Activated B cell treated with CpG ODN at 0.5 μM for 24 hours (primary cell): ENCODE measurements at regions not wholly inside any gene's neighbourhood (a gene's known extent, or its start where the extent isn't known, plus 50 kb on each side); places are given as distances from the start of the nearest gene placed in this dataset.

Experiments
- ATAC-seq: fragments of 200-7000 bp; cut with Tn5 transposase; one replicate; pipeline ENCODE4 v1.10.0; 2021; ENCODE audit warnings: low read depth, mild to moderate bottlenecking, moderate library complexity
- CTCF ChIA-PET: fragments of 350-600 bp; sonication (Branson Sonifier 250); formaldehyde crosslinking; loops from one replicate; lab custom pipeline; 2021; ENCODE audit warnings: antibody characterized with exemption; lab: Charles Lee
- POLR2A ChIA-PET: fragments of 350-600 bp; sonication (Branson Sonifier 250); formaldehyde crosslinking; loops from one replicate; lab custom pipeline; 2021; ENCODE audit warnings: antibody characterized with exemption; lab: Charles Lee
- DNase-seq: peaks from one replicate; pipeline ENCODE4 v3.0.0; 2022
- H3K27ac Mint-ChIP-seq: one replicate; pipeline ENCODE4 v1.8.0; 2020; ENCODE audit warnings: mixed read lengths
- H3K27me3 Mint-ChIP-seq: one replicate; pipeline ENCODE4 v1.8.0; 2021; ENCODE audit warnings: mixed read lengths
- H3K36me3 Mint-ChIP-seq: one replicate; pipeline ENCODE4 v1.8.0; 2021; ENCODE audit warnings: low read depth, mixed read lengths
- H3K4me1 Mint-ChIP-seq: one replicate; pipeline ENCODE4 v1.8.0; 2021; ENCODE audit warnings: mixed read lengths
- H3K4me3 Mint-ChIP-seq: one replicate; pipeline ENCODE4 v1.8.0; 2020; ENCODE audit warnings: mild to moderate bottlenecking, mixed read lengths
- H3K9me3 Mint-ChIP-seq: one replicate; pipeline ENCODE4 v1.8.0; 2020; ENCODE audit warnings: mixed read lengths
- intact Hi-C: fragments of 100-400 bp; cut with micrococcal nuclease; formaldehyde crosslinking; loops from one replicate; pipeline ENCODE4 v1.15.1; 2024
- TF ChIP-seq, protein P1 (sequence below): fragments of 200-600 bp; IDR thresholded peaks from one replicate; pipeline ENCODE4 v1.8.0; 2022; ENCODE audit warnings: antibody characterized with exemption, mild to moderate bottlenecking

DNA sequence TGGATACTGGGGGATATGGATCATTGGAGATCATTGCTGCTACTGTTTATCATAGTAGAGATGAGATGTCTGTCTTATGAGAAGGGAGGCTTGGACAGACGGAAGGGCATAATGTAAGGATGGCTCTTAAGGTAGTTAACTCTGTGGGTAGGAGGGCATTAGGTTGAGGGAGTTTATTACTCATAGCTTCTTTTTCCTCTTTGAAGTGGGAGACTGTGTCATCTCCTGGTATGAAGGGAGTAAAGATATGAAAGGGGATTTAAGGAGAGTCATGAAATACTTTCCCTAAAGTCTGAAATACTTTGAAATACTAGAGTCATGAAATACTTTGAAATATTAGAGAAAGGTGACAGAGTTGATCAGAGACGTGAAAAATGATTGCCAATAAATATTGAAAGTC lies 255.5 kb upstream of the PITX2 start:
- POLR2A ChIA-PET, result no interaction called here
- TF ChIP-seq, protein P1, sequence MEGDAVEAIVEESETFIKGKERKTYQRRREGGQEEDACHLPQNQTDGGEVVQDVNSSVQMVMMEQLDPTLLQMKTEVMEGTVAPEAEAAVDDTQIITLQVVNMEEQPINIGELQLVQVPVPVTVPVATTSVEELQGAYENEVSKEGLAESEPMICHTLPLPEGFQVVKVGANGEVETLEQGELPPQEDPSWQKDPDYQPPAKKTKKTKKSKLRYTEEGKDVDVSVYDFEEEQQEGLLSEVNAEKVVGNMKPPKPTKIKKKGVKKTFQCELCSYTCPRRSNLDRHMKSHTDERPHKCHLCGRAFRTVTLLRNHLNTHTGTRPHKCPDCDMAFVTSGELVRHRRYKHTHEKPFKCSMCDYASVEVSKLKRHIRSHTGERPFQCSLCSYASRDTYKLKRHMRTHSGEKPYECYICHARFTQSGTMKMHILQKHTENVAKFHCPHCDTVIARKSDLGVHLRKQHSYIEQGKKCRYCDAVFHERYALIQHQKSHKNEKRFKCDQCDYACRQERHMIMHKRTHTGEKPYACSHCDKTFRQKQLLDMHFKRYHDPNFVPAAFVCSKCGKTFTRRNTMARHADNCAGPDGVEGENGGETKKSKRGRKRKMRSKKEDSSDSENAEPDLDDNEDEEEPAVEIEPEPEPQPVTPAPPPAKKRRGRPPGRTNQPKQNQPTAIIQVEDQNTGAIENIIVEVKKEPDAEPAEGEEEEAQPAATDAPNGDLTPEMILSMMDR, result no peak
- Mint-ChIP-seq H3K4me1 (no peaks in the 10 kb centered on the region), H3K27ac (no peak overlapping the region), H3K9me3 (no peaks in the 10 kb centered on the region), H3K36me3 (no peaks in the 10 kb centered on the region), H3K27me3 (no peaks in the 10 kb centered on the region), H3K4me3 (no peak overlapping the region)
- ATAC-seq, result no peak
- no peak for DNase-seq
- CTCF ChIA-PET, result no interaction called here
- intact Hi-C loops, result no loop called here

DNA sequence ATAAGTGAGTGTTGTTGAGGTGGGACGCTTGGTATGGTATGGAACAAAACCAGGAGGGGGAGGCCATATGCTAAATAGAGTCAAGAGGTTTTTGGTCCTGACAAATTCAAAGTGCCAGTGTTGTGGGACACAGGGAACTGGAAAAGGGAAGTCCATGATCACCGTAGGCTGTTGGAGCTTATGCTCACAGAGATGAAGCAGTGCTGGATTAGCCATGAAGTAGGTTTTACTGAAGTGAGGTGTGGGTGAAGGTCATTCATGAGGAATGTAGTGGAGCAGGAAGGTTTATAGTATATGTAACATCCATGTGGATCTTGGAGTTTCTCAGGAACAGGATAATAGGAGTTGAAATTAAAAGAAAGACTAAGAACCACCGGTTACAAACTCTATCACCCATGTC lies 256.1 kb upstream of the PITX2 start:
- H3K9me3 Mint-ChIP-seq, result no peaks in the 10 kb centered on the region
- TF ChIP-seq, protein P1, result no peak
- ATAC-seq, result no peak
- H3K4me1 Mint-ChIP-seq, result no peaks in the 10 kb centered on the region
- H3K27me3 Mint-ChIP-seq, result no peaks in the 10 kb centered on the region
- ChIA-PET POLR2A (no interaction called here), CTCF (no interaction called here)
- H3K36me3 Mint-ChIP-seq, result no peaks in the 10 kb centered on the region
- H3K27ac Mint-ChIP-seq, result no peak overlapping the region
- intact Hi-C loops, result no loop called here
- H3K4me3 Mint-ChIP-seq, result no peak overlapping the region
- DNase-seq, result no peak

DNA sequence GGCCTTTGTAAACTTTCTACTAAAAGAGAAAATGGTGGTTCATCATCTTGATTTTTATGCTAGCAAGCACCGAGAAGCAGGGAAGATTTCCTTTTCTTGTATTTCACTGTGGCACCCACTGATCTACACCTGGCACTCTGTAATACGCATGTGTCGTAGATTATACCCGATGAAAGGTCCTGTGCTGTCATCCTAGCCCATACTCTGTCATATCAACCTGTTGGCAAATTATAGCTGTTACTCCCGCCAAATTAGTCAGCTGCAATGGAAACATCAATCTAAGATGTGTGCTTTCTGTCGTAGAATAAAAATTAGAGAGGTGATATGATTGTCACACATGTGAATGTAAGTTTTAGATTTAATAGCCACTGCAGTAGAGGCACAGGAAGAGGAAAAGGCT lies 263.4 kb upstream of the PITX2 start:
- intact Hi-C loops, result no loop called here
- POLR2A ChIA-PET, result no interaction called here
- DNase-seq (no peak), ATAC-seq (no peak)
- CTCF ChIA-PET, result no interaction called here
- Mint-ChIP-seq H3K27ac (no peak overlapping the region), H3K36me3 (no peaks in the 10 kb centered on the region), H3K9me3 (peaks cover 4% of the 10 kb centered on the region), H3K4me3 (no peak overlapping the region), H3K4me1 (no peaks in the 10 kb centered on the region), H3K27me3 (no peaks in the 10 kb centered on the region)
- TF ChIP-seq, protein P1, result no peak

DNA sequence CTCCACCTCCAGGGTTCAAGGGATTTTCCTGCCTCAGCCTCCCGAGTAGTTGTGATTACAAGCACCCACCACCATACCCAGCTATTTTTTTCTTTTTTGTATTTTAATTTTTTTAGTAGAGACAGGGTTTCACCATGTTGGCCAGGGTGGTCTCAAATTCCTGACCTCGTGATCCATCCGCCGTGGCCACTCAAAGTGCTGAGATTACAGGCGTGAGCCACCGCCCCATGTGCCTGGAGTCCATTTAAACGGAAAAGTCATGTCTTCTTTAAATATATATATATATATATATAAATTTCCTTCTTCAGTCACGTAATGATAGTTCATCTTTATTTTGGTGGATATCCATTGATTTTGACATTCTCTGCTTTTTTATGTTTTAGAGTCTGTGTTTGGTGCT lies 264.0 kb upstream of the PITX2 start:
- POLR2A ChIA-PET, result no interaction called here
- no peak overlapping the region for H3K4me3 Mint-ChIP-seq
- TF ChIP-seq, protein P1, result no peak
- H3K4me1 Mint-ChIP-seq, result no peaks in the 10 kb centered on the region
- ATAC-seq, result no peak
- H3K36me3 Mint-ChIP-seq, result no peaks in the 10 kb centered on the region
- no peaks in the 10 kb centered on the region for H3K27me3 Mint-ChIP-seq
- peaks cover 5% of the 10 kb centered on the region for H3K9me3 Mint-ChIP-seq
- intact Hi-C loops, result no loop called here
- no peak for DNase-seq
- no peak overlapping the region for H3K27ac Mint-ChIP-seq
- CTCF ChIA-PET, result no interaction called here

DNA sequence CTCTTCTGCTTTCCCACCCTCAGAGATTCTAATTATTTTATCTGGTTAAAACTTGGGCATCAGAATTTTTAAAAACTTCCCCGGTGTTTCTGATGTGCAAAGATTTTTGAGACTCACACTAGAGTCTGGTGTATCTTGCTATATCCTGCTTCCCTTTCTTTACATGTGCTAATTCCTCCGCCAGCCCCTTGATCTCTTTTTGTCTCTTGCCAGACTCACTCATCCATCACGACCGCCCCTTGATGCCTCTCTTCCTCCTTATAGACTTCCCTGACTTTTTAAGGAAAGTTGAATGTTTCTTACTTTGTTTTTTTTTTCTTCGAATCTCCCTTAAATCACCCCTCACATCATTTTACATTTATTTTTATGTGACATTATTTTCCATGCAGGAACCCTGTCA lies 274.9 kb upstream of the PITX2 start:
- CTCF ChIA-PET, result no interaction called here
- intact Hi-C loops, result no loop called here
- POLR2A ChIA-PET, result no interaction called here
- H3K27me3 Mint-ChIP-seq, result peaks cover 2% of the 10 kb centered on the region
- no peak overlapping the region for H3K4me3 Mint-ChIP-seq
- TF ChIP-seq, protein P1, result no peak
- H3K4me1 Mint-ChIP-seq, result no peaks in the 10 kb centered on the region
- no peaks in the 10 kb centered on the region for H3K9me3 Mint-ChIP-seq
- H3K27ac Mint-ChIP-seq, result no peak overlapping the region
- DNase-seq, result no peak
- no peaks in the 10 kb centered on the region for H3K36me3 Mint-ChIP-seq
- no peak for ATAC-seq
